ENCODE measurements at regions not wholly inside any gene's neighbourhood (a gene's known extent, or its start where the extent isn't known, plus 50 kb on each side); places are given as distances from the start of the nearest gene placed in this dataset.
A peak's percentile ranks its signal among the peaks of the same experiment; 100 is the strongest.

- TF ChIP-seq CTCF (IDR thresholded peaks at IDR 0.05): no peak
- Histone ChIP-seq H3K4me3 (replicated peaks in 1 of 3; ENCODE audit: low read depth in 2 of 3, low read length in 3 of 3) (no peak overlapping the region), H3K36me3 (replicated peaks in 1 of 2; ENCODE audit: control insufficient read depth in 1 of 2, insufficient read depth in 2 of 2, low read length in 2 of 2) (no peaks in the 10 kb centered on the region), H3K4me1 (ENCODE audit: control insufficient read depth in 1 of 2, insufficient read depth in 2 of 2, low read length in 2 of 2) (peaks cover 0 to 3% of the 10 kb centered on the region in 2 donors), H3K9me3 (replicated peaks in 1 of 2; ENCODE audit: control insufficient read depth in 1 of 2, insufficient read depth in 1 of 2, low read length in 2 of 2) (no peaks in the 10 kb centered on the region), H3K79me2 (ENCODE audit: insufficient read depth, low read length) (no peaks in the 10 kb centered on the region), H3K27ac (ENCODE audit: low read depth in 1 of 2, low read length in 2 of 2) (no peak overlapping the region), H3K4me2 (replicated peaks; ENCODE audit: extremely low read depth, low read length, poor library complexity, severe bottlenecking) (no peak overlapping the region), H3K9ac (ENCODE audit: insufficient read depth, low read length, poor library complexity, severe bottlenecking) (no peak overlapping the region), H2AFZ (ENCODE audit: insufficient read depth, low read depth, low read length, poor library complexity, severe bottlenecking) (no peak overlapping the region), H4K20me1 (ENCODE audit: insufficient read depth, low read length) (no peaks in the 10 kb centered on the region), H3K27me3 (ENCODE audit: control insufficient read depth in 2 of 2, insufficient read depth in 2 of 2, low read length in 2 of 2) (no peaks in the 10 kb centered on the region)
- Mint-ChIP-seq H3K36me3 (no peaks in the 10 kb centered on the region), H3K27me3 (ENCODE audit: low read depth in 3 of 3) (peaks cover 0 to 2% (median 1%) of the 10 kb centered on the region in 3 donors), H3K4me1 (peaks cover 12% of the 10 kb centered on the region), H3K4me3 (no peak overlapping the region), H3K9me3 (peaks cover 0 to 2% (median 0%) of the 10 kb centered on the region in 7 donors), H3K27ac (no peak overlapping the region)
- intact Hi-C loops (cut with micrococcal nuclease): no loop called here
- DNase-seq: no peak
- no CpG with 5 or more reads among the region's 1 CpG for WGBS (ENCODE audit: insufficient coverage)
Observed at GRCh38 chr20:24722586-24722985, 226.5 kb upstream of the CST7 start.

GRCh38 chr20:24723186-24723585 is 225.9 kb upstream of the CST7 start:
- DNase-seq: no peak
- no peak overlapping the region for H3K27ac Mint-ChIP-seq

More at GRCh38 chr20:24723186-24723585, 225.9 kb upstream of the CST7 start:
- Histone ChIP-seq H3K36me3 (replicated peaks in 1 of 2; ENCODE audit: control insufficient read depth in 1 of 2, insufficient read depth in 2 of 2, low read length in 2 of 2) (no peaks in the 10 kb centered on the region), H3K9me3 (replicated peaks in 1 of 2; ENCODE audit: control insufficient read depth in 1 of 2, insufficient read depth in 1 of 2, low read length in 2 of 2) (no peaks in the 10 kb centered on the region), H3K9ac (ENCODE audit: insufficient read depth, low read length, poor library complexity, severe bottlenecking) (no peak overlapping the region), H3K4me1 (ENCODE audit: control insufficient read depth in 1 of 2, insufficient read depth in 2 of 2, low read length in 2 of 2) (peaks cover 0 to 3% of the 10 kb centered on the region in 2 donors), H2AFZ (ENCODE audit: insufficient read depth, low read depth, low read length, poor library complexity, severe bottlenecking) (peak overlapping the region; percentile 18), H3K79me2 (ENCODE audit: insufficient read depth, low read length) (no peaks in the 10 kb centered on the region), H3K4me2 (replicated peaks; ENCODE audit: extremely low read depth, low read length, poor library complexity, severe bottlenecking) (no peak overlapping the region), H3K27me3 (ENCODE audit: control insufficient read depth in 2 of 2, insufficient read depth in 2 of 2, low read length in 2 of 2) (no peaks in the 10 kb centered on the region), H4K20me1 (ENCODE audit: insufficient read depth, low read length) (no peaks in the 10 kb centered on the region), H3K27ac (ENCODE audit: low read depth in 1 of 2, low read length in 2 of 2) (no peak overlapping the region), H3K4me3 (replicated peaks in 1 of 3; ENCODE audit: low read depth in 2 of 3, low read length in 3 of 3) (no peak overlapping the region)
- Mint-ChIP-seq H3K4me3 (no peak overlapping the region), H3K27me3 (ENCODE audit: low read depth in 3 of 3) (peaks cover 0 to 2% (median 1%) of the 10 kb centered on the region in 3 donors), H3K4me1 (peaks cover 12% of the 10 kb centered on the region), H3K9me3 (peaks cover 0 to 2% (median 0%) of the 10 kb centered on the region in 7 donors), H3K36me3 (no peaks in the 10 kb centered on the region)
- no peak for TF ChIP-seq CTCF (IDR thresholded peaks at IDR 0.05)
- intact Hi-C loops (cut with micrococcal nuclease): no loop called here
- WGBS (ENCODE audit: insufficient coverage): 0% methylated on average over 1 of the region's 3 CpGs

All from CD14-positive monocyte (primary cell).